Endothelial cell (in vitro differentiated cells): ENCODE measurements at regions not wholly inside any gene's neighbourhood (a gene's known extent, or its start where the extent isn't known, plus 50 kb on each side); places are given as distances from the start of the nearest gene placed in this dataset.
"Not testable (repeated sequence)": the region's sequence is repeated elsewhere in the genome, so short reads cannot be mapped to it uniquely, and the experiment has no call there.

Experiments
- DNase-seq: peaks from one replicate; pipeline ENCODE4 v3.0.0; 2021; ENCODE audit warnings: low spot score
- H3K27ac Mint-ChIP-seq: one replicate; pipeline ENCODE4 v1.8.0; 2021; ENCODE audit warnings: mixed read lengths, inconsistent platforms; ENCODE audit not compliant: unreplicated experiment
- H3K27me3 Mint-ChIP-seq: one replicate; pipeline ENCODE4 v1.8.0; 2021; ENCODE audit warnings: mild to moderate bottlenecking, moderate library complexity, mixed read lengths, inconsistent platforms; ENCODE audit not compliant: unreplicated experiment
- H3K36me3 Mint-ChIP-seq: one replicate; pipeline ENCODE4 v1.8.0; 2021; ENCODE audit warnings: mild to moderate bottlenecking, low read depth, mixed read lengths, inconsistent platforms; ENCODE audit not compliant: unreplicated experiment
- H3K4me1 Mint-ChIP-seq: one replicate; pipeline ENCODE4 v1.8.0; 2021; ENCODE audit warnings: mild to moderate bottlenecking, mixed read lengths, inconsistent platforms; ENCODE audit not compliant: unreplicated experiment
- H3K4me3 Mint-ChIP-seq: one replicate; pipeline ENCODE4 v1.8.0; 2021; ENCODE audit warnings: mild to moderate bottlenecking, mixed read lengths, inconsistent platforms; ENCODE audit not compliant: unreplicated experiment
- H3K9me3 Mint-ChIP-seq: one replicate; pipeline ENCODE4 v1.8.0; 2021; ENCODE audit warnings: mixed read lengths, inconsistent platforms; ENCODE audit not compliant: unreplicated experiment
- CTCF ChIP-seq: fragments of 200-600 bp; sonication (generic); IDR thresholded peaks from one replicate; pipeline ENCODE4 v1.5.0; 2021; ENCODE audit warnings: antibody characterized with exemption; ENCODE audit not compliant: unreplicated experiment

- no peaks in the 10 kb centered on the region for H3K36me3 Mint-ChIP-seq
- H3K27ac Mint-ChIP-seq: no peak overlapping the region
- no peak for DNase-seq
- no peak for TF ChIP-seq CTCF
- H3K9me3 Mint-ChIP-seq: no peaks in the 10 kb centered on the region
- H3K27me3 Mint-ChIP-seq: no peaks in the 10 kb centered on the region
- H3K4me1 Mint-ChIP-seq: peaks cover 4% of the 10 kb centered on the region
- no peak overlapping the region for H3K4me3 Mint-ChIP-seq
Measured at GRCh38 chr6:16898640-16899396, 137.6 kb upstream of the ATXN1 start.

- no peaks in the 10 kb centered on the region for H3K27me3 Mint-ChIP-seq
- no peak overlapping the region for H3K27ac Mint-ChIP-seq
- no peak overlapping the region for H3K4me3 Mint-ChIP-seq
- TF ChIP-seq CTCF: no peak
- H3K36me3 Mint-ChIP-seq: no peaks in the 10 kb centered on the region
- DNase-seq: no peak
- no peaks in the 10 kb centered on the region for H3K9me3 Mint-ChIP-seq
- no peaks in the 10 kb centered on the region for H3K4me1 Mint-ChIP-seq
Measured at GRCh38 chr6:16897669-16898068, 136.4 kb upstream of the ATXN1 start.

- no peak overlapping the region for H3K27ac Mint-ChIP-seq
- no peaks in the 10 kb centered on the region for H3K27me3 Mint-ChIP-seq
- no peaks in the 10 kb centered on the region for H3K9me3 Mint-ChIP-seq
- H3K4me1 Mint-ChIP-seq: peaks cover 9% of the 10 kb centered on the region
- no peak for DNase-seq
- no peak for TF ChIP-seq CTCF
- no peak overlapping the region for H3K4me3 Mint-ChIP-seq
- H3K36me3 Mint-ChIP-seq: no peaks in the 10 kb centered on the region
Measured at GRCh38 chr6:16894301-16894700, 133.0 kb upstream of the ATXN1 start.

GRCh38 chr6:16891110-16891509 is 129.8 kb upstream of the ATXN1 start:
- DNase-seq, H3K36me3 Mint-ChIP-seq, H3K9me3 Mint-ChIP-seq, H3K4me1 Mint-ChIP-seq, H3K27ac Mint-ChIP-seq, H3K27me3 Mint-ChIP-seq, H3K4me3 Mint-ChIP-seq: not testable (repeated sequence)

GRCh38 chr6:16885411-16886160 is 124.3 kb upstream of the ATXN1 start:
- H3K27ac Mint-ChIP-seq: no peak overlapping the region
- no peaks in the 10 kb centered on the region for H3K9me3 Mint-ChIP-seq
- no peak overlapping the region for H3K4me3 Mint-ChIP-seq
- peaks cover 8% of the 10 kb centered on the region for H3K27me3 Mint-ChIP-seq
- peaks cover 4% of the 10 kb centered on the region for H3K36me3 Mint-ChIP-seq
- DNase-seq: no peak
- H3K4me1 Mint-ChIP-seq: peaks cover 4% of the 10 kb centered on the region
- TF ChIP-seq CTCF: no peak
